Effector memory CD4-positive, alpha-beta T cell (primary cell): ENCODE measurements at regions not wholly inside any gene's neighbourhood (a gene's known extent, or its start where the extent isn't known, plus 50 kb on each side); places are given as distances from the start of the nearest gene placed in this dataset.

ENCODE experiments used
- DNase-seq, 3 donors: peaks; one replicate each; pipeline ENCODE4 v3.0.0-alpha.2; 2020
- H3K27ac ChIP-seq: 2 replicates; pipeline ENCODE4 v1.7.0; 2013; ENCODE audit warnings: mild to moderate bottlenecking, low read length, moderate library complexity; ENCODE audit not compliant: insufficient read depth, poor library complexity, severe bottlenecking
- H3K27me3 ChIP-seq: replicated peaks from 2 replicates; pipeline ENCODE4 v1.7.0; 2013; ENCODE audit warnings: mild to moderate bottlenecking, low read length; ENCODE audit not compliant: insufficient read depth, control insufficient read depth, poor library complexity, severe bottlenecking
- H3K36me3 ChIP-seq: 2 replicates; pipeline ENCODE4 v1.7.0; 2013; ENCODE audit warnings: mild to moderate bottlenecking, low read length, moderate library complexity; ENCODE audit not compliant: control insufficient read depth, insufficient read depth
- H3K4me1 ChIP-seq: 2 replicates; pipeline ENCODE4 v1.7.0; 2013; ENCODE audit warnings: low read length, mild to moderate bottlenecking; ENCODE audit not compliant: control insufficient read depth, insufficient read depth, poor library complexity, severe bottlenecking
- H3K4me3 ChIP-seq: 2 replicates; pipeline ENCODE4 v1.7.0; 2013; ENCODE audit warnings: low read length, low read depth, mild to moderate bottlenecking; ENCODE audit not compliant: insufficient read depth, poor library complexity, severe bottlenecking
- H3K9me3 ChIP-seq: 2 replicates; pipeline ENCODE4 v1.7.0; 2013; ENCODE audit warnings: mild to moderate bottlenecking, low read length, moderate library complexity; ENCODE audit not compliant: control insufficient read depth

- Histone ChIP-seq H3K4me3 (no peak overlapping the region), H3K9me3 (no peaks in the 10 kb centered on the region), H3K27ac (no peak overlapping the region), H3K4me1 (no peaks in the 10 kb centered on the region), H3K36me3 (no peaks in the 10 kb centered on the region), H3K27me3 (no peaks in the 10 kb centered on the region)
- no peak for DNase-seq
Observed at GRCh38 chr15:62934236-62934971, 108.1 kb upstream of the TPM1 start.

GRCh38 chr15:62935300-62936081 lies 107.1 kb upstream of the TPM1 start:
- no peaks in the 10 kb centered on the region for H3K36me3 ChIP-seq
- no peaks in the 10 kb centered on the region for H3K9me3 ChIP-seq
- H3K27me3 ChIP-seq, result no peaks in the 10 kb centered on the region
- H3K4me1 ChIP-seq, result no peaks in the 10 kb centered on the region
- DNase-seq, result no peak
- H3K27ac ChIP-seq, result no peak overlapping the region
- H3K4me3 ChIP-seq, result no peak overlapping the region

DNA sequence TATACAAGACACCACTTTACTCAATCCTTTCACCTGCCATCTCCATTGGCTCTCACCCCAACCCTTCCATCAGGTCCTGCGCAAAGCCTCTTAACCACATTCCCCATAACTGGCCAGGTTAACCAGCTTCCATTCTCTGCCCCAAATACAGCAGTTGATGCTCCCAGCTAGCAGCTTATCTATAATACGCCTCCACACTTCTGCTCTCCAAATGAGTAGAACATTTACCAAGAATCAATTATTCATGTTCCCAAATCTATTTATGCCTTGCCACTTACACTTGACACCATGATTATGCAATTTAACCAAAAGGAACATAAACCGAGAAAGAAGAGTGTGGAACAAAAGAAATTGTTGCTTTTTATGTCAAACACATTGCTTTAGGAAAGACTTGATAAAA lies 103.7 kb upstream of the TPM1 start:
- no peak overlapping the region for H3K4me3 ChIP-seq
- H3K27me3 ChIP-seq, result no peaks in the 10 kb centered on the region
- no peak overlapping the region for H3K27ac ChIP-seq
- no peak for DNase-seq
- H3K9me3 ChIP-seq, result no peaks in the 10 kb centered on the region
- H3K4me1 ChIP-seq, result no peaks in the 10 kb centered on the region
- H3K36me3 ChIP-seq, result no peaks in the 10 kb centered on the region

DNA sequence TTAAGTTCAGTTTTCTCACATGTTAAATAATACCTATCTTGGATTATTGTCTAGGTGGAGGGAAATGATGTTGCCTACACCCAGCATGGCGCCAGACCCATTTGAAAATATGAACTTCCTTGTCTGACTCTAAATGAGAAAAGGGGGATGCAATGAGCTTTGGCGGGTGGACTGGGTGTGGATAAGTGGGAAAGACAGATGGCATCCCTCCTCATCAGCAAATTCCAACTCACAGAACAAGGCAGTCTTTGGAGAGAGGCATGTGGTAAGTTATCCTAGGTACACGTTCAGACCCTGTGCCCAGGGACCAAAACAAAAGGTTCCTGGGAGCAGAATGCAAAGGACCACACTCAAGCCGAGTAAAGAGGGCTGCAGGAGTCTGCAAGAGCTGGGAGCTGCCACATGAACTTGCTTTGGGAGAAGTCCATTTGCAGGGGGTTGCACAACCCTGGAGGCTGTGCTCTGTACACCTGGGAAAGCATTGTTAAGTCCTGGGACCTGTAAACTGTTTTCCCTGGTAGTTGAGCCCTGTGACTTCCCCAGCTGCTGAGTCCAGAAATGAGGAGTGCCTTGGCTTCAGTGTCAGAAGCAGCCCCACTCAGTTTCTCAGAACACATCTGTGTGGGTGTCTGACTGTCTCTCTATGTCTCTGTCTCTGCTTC lies 102.3 kb upstream of the TPM1 start:
- DNase-seq, result no peak
- Histone ChIP-seq H3K27ac (no peak overlapping the region), H3K36me3 (no peaks in the 10 kb centered on the region), H3K27me3 (no peaks in the 10 kb centered on the region), H3K4me1 (no peaks in the 10 kb centered on the region), H3K9me3 (no peaks in the 10 kb centered on the region), H3K4me3 (no peak overlapping the region)

DNA sequence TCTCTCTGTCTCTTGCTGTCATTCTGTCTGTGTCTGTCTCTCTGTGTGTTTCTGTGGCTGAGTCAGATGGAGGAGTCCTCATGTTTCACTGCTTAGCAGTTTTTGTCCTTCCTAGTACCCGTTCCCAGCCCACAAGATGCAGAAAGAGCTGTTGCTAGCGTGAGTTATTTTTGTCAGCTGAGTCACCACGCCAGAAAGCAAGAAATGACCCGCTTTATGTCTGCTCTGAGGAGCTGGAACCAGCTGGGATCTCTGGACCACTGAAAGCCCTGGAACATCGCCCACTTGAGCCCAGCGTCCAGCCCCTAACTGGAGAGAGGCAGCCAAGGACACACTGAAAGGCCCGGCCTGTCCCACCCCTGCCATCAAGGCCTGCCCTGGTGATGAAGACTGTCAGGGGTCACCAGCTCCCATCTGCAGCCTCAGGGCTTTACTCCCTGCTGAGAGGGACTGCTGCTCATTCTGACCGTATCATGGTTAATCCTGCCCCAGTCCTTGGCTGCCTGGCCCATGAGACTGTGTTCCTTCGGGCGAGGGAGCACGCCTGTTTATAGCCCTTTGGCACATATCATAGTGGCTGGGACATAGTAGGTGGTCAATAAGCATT lies 101.7 kb upstream of the TPM1 start:
- Histone ChIP-seq H3K27ac (no peak overlapping the region), H3K27me3 (no peaks in the 10 kb centered on the region), H3K4me3 (no peak overlapping the region), H3K36me3 (no peaks in the 10 kb centered on the region), H3K4me1 (no peaks in the 10 kb centered on the region), H3K9me3 (no peaks in the 10 kb centered on the region)
- no peak for DNase-seq

DNA sequence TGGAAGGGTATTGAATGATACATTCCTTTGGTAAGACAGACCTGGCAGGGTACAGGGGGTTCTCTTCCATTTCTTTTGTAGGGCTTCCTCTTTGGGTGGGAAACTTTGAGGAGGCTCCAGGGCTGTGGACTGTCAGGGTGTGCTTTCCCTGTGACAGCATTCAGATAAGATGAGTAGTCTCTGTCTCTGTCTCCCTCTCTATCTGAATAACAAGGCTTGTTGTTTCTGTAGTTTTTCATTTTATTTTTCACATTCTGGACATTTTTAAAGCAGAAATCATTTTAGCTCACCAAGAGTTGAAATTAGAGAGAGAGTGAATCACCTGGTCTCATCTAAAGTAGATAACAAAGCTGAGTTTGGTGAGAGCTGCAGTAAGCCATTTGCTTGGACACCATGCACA lies 100.8 kb upstream of the TPM1 start:
- H3K27ac ChIP-seq, result no peak overlapping the region
- H3K4me1 ChIP-seq, result no peaks in the 10 kb centered on the region
- H3K9me3 ChIP-seq, result no peaks in the 10 kb centered on the region
- H3K36me3 ChIP-seq, result no peaks in the 10 kb centered on the region
- no peak overlapping the region for H3K4me3 ChIP-seq
- no peak for DNase-seq
- H3K27me3 ChIP-seq, result no peaks in the 10 kb centered on the region

- DNase-seq, result no peak
- no peak overlapping the region for H3K27ac ChIP-seq
- no peaks in the 10 kb centered on the region for H3K27me3 ChIP-seq
- no peaks in the 10 kb centered on the region for H3K36me3 ChIP-seq
- no peak overlapping the region for H3K4me3 ChIP-seq
- H3K9me3 ChIP-seq, result no peaks in the 10 kb centered on the region
- H3K4me1 ChIP-seq, result no peaks in the 10 kb centered on the region
Observed at GRCh38 chr15:62942428-62942827, 100.1 kb upstream of the TPM1 start.

GRCh38 chr15:62945063-62945462 lies 97.5 kb upstream of the TPM1 start:
- H3K36me3 ChIP-seq, result no peaks in the 10 kb centered on the region
- H3K27me3 ChIP-seq, result no peaks in the 10 kb centered on the region
- no peak for DNase-seq
- no peaks in the 10 kb centered on the region for H3K4me1 ChIP-seq
- no peaks in the 10 kb centered on the region for H3K9me3 ChIP-seq
- H3K27ac ChIP-seq, result no peak overlapping the region
- H3K4me3 ChIP-seq, result no peak overlapping the region

- no peak for DNase-seq
- H3K4me1 ChIP-seq, result no peaks in the 10 kb centered on the region
Observed at GRCh38 chr15:62945760-62946159, 96.8 kb upstream of the TPM1 start.

DNA sequence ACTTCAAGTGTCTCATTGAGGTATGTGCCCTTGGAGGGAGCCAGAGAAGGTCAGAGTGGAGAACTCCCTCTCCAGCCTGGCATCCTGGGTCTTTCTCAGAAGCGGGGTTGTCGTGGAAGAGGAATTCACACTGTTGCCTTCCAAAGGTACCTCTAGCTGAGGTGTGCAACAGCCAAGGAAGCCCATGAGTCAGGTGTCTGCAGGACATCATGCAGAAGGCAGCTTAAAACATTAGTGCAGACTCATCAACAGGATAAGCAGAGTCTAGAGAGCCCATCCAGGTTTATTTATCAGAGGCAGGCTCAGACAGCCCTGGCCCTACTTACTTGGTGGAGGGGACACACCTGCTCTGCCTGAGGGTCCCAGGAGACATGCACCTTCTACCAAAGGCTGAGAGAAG lies 95.6 kb upstream of the TPM1 start:
- no peaks in the 10 kb centered on the region for H3K9me3 ChIP-seq
- no peak for DNase-seq
- no peaks in the 10 kb centered on the region for H3K4me1 ChIP-seq
- no peak overlapping the region for H3K27ac ChIP-seq
- no peaks in the 10 kb centered on the region for H3K36me3 ChIP-seq
- H3K4me3 ChIP-seq, result no peak overlapping the region
- no peaks in the 10 kb centered on the region for H3K27me3 ChIP-seq

More at GRCh38 chr15:62945760-62946159, 96.8 kb upstream of the TPM1 start:
- no peaks in the 10 kb centered on the region for H3K36me3 ChIP-seq
- H3K27ac ChIP-seq, result no peak overlapping the region
- no peak overlapping the region for H3K4me3 ChIP-seq
- no peaks in the 10 kb centered on the region for H3K9me3 ChIP-seq
- H3K27me3 ChIP-seq, result no peaks in the 10 kb centered on the region
